ENCODE measurements at regions not wholly inside any gene's neighbourhood (a gene's known extent, or its start where the extent isn't known, plus 50 kb on each side); places are given as distances from the start of the nearest gene placed in this dataset.
A peak's percentile ranks its signal among the peaks of the same experiment; 100 is the strongest.

- no peak for DNase-seq (ENCODE audit: low spot score)
Observed at GRCh38 chr12:118751355-118751754, 230.0 kb upstream of the SRRM4 start.

- DNase-seq (ENCODE audit: low spot score): no peak
Observed at GRCh38 chr12:118760623-118761022, 220.7 kb upstream of the SRRM4 start.

- no peak for DNase-seq (ENCODE audit: low spot score)
Observed at GRCh38 chr12:118763234-118763633, 218.1 kb upstream of the SRRM4 start.

- DNase-seq (ENCODE audit: low spot score): peak; percentile 76
Observed at GRCh38 chr12:118773956-118774723, 207.2 kb upstream of the SRRM4 start.

GRCh38 chr12:118777504-118777903 lies 203.8 kb upstream of the SRRM4 start:
- DNase-seq (ENCODE audit: low spot score): no peak

- no peak for DNase-seq (ENCODE audit: low spot score)
Observed at GRCh38 chr12:118778077-118778476, 203.3 kb upstream of the SRRM4 start.

- DNase-seq (ENCODE audit: low spot score): no peak
Observed at GRCh38 chr12:118780939-118781338, 200.4 kb upstream of the SRRM4 start.

- DNase-seq (ENCODE audit: low spot score): no peak
Observed at GRCh38 chr12:118781692-118782091, 199.6 kb upstream of the SRRM4 start.

GRCh38 chr12:118783703-118784102 lies 197.6 kb upstream of the SRRM4 start:
- no peak for DNase-seq (ENCODE audit: low spot score)

GRCh38 chr12:118790578-118790977 lies 190.8 kb upstream of the SRRM4 start:
- no peak for DNase-seq (ENCODE audit: low spot score)

GRCh38 chr12:118813778-118814357 lies 167.5 kb upstream of the SRRM4 start:
- DNase-seq (ENCODE audit: low spot score): no peak

GRCh38 chr12:118816296-118816695 lies 165.0 kb upstream of the SRRM4 start:
- no peak for DNase-seq (ENCODE audit: low spot score)

GRCh38 chr12:118821386-118821925 lies 159.9 kb upstream of the SRRM4 start:
- no peak for DNase-seq (ENCODE audit: low spot score)

- no peak for DNase-seq (ENCODE audit: low spot score)
Observed at GRCh38 chr12:118822512-118822911, 158.8 kb upstream of the SRRM4 start.

- DNase-seq (ENCODE audit: low spot score): no peak
Observed at GRCh38 chr12:118827047-118827446, 154.3 kb upstream of the SRRM4 start.

GRCh38 chr12:118827606-118828005 lies 153.7 kb upstream of the SRRM4 start:
- DNase-seq (ENCODE audit: low spot score): no peak

GRCh38 chr12:118830296-118830695 lies 151.0 kb upstream of the SRRM4 start:
- no peak for DNase-seq (ENCODE audit: low spot score)

- no peak for DNase-seq (ENCODE audit: low spot score)
Observed at GRCh38 chr12:118835926-118836325, 145.4 kb upstream of the SRRM4 start.

GRCh38 chr12:118840399-118840798 lies 140.9 kb upstream of the SRRM4 start:
- DNase-seq (ENCODE audit: low spot score): no peak

- no peak for DNase-seq (ENCODE audit: low spot score)
Observed at GRCh38 chr12:118840878-118841277, 140.5 kb upstream of the SRRM4 start.

GRCh38 chr12:118841588-118841987 lies 139.8 kb upstream of the SRRM4 start:
- peak; percentile 60 for DNase-seq (ENCODE audit: low spot score)

GRCh38 chr12:118842866-118843265 lies 138.5 kb upstream of the SRRM4 start:
- no peak for DNase-seq (ENCODE audit: low spot score)

- DNase-seq (ENCODE audit: low spot score): no peak
Observed at GRCh38 chr12:118846416-118846815, 134.9 kb upstream of the SRRM4 start.

Data from SK-N-DZ (cell line).